ENCODE measurements at regions not wholly inside any gene's neighbourhood (a gene's known extent, or its start where the extent isn't known, plus 50 kb on each side); places are given as distances from the start of the nearest gene placed in this dataset.

GRCh38 chr12:13702381-13702780, 279.0 kb downstream of the GRIN2B start:
- no peak for TF ChIP-seq HDGF (IDR thresholded peaks at IDR 0.05; ENCODE audit: borderline replicate concordance)
- TF ChIP-seq L3MBTL2 (conservative IDR thresholded peaks at IDR 0.05): no peak
- no peak for TF ChIP-seq SP1 (IDR thresholded peaks at IDR 0.05)
- TF ChIP-seq NFRKB (IDR thresholded peaks at IDR 0.05): no peak
- no peak for TF ChIP-seq LEF1 (IDR thresholded peaks at IDR 0.05; ENCODE audit: borderline replicate concordance)
- TF ChIP-seq FOXK2 (IDR thresholded peaks at IDR 0.05): no peak
- TF ChIP-seq TARDBP (IDR thresholded peaks at IDR 0.05): no peak
- TF ChIP-seq ZNF384 (IDR thresholded peaks at IDR 0.05): no peak
- TF ChIP-seq SUZ12 (IDR thresholded peaks at IDR 0.05): no peak
- TF ChIP-seq ARNT (IDR thresholded peaks at IDR 0.05): no peak
- ChIA-PET POLR2A (no interaction called here), CTCF (no interaction called here)
- no peak for DNase-seq (ENCODE audit: extremely low spot score)

GRCh38 chr12:13701502-13701901, 279.9 kb downstream of the GRIN2B start:
- CTCF ChIA-PET: no interaction called here
- DNase-seq (ENCODE audit: extremely low spot score): no peak
- POLR2A ChIA-PET: no interaction called here
- TF ChIP-seq CTBP1 (IDR thresholded peaks at IDR 0.05; ENCODE audit: borderline replicate concordance): no peak
- no peak for TF ChIP-seq FOXM1 (IDR thresholded peaks at IDR 0.05; ENCODE audit: borderline replicate concordance)
- no peak for TF ChIP-seq NFRKB (IDR thresholded peaks at IDR 0.05)
- TF ChIP-seq SP1 (IDR thresholded peaks at IDR 0.05): no peak
- no peak for TF ChIP-seq ARNT (IDR thresholded peaks at IDR 0.05)
- no peak for TF ChIP-seq FOXK2 (IDR thresholded peaks at IDR 0.05)

GRCh38 chr12:13697973-13698372, 283.4 kb downstream of the GRIN2B start:
- ChIA-PET CTCF (no interaction called here), POLR2A (no interaction called here)
- no peak for TF ChIP-seq NFRKB (IDR thresholded peaks at IDR 0.05)
- no peak for TF ChIP-seq ELF4 (IDR thresholded peaks at IDR 0.05)
- TF ChIP-seq LEF1 (IDR thresholded peaks at IDR 0.05; ENCODE audit: borderline replicate concordance): no peak
- no peak for TF ChIP-seq FOXA1 (IDR thresholded peaks at IDR 0.05)
- TF ChIP-seq PKNOX1 (IDR thresholded peaks at IDR 0.05): no peak
- TF ChIP-seq FOXK2 (IDR thresholded peaks at IDR 0.05): no peak
- no peak for TF ChIP-seq L3MBTL2 (conservative IDR thresholded peaks at IDR 0.05)
- no peak for DNase-seq (ENCODE audit: extremely low spot score)

- DNase-seq (ENCODE audit: extremely low spot score): no peak
- POLR2A ChIA-PET: no interaction called here
- CTCF ChIA-PET: interaction anchor here (0.7 kb wide), 1 partner anchor 490 kb away, joined by 3 read pairs; no protein-coding TSS in a partner anchor
- TF ChIP-seq ELF4 (IDR thresholded peaks at IDR 0.05) (no peak), FOXM1 (IDR thresholded peaks at IDR 0.05; ENCODE audit: borderline replicate concordance) (no peak), ARNT (IDR thresholded peaks at IDR 0.05) (no peak), LEF1 (IDR thresholded peaks at IDR 0.05; ENCODE audit: borderline replicate concordance) (no peak), HDGF (IDR thresholded peaks at IDR 0.05; ENCODE audit: borderline replicate concordance) (no peak), TARDBP (IDR thresholded peaks at IDR 0.05) (no peak), ZNF384 (IDR thresholded peaks at IDR 0.05) (no peak), NFRKB (IDR thresholded peaks at IDR 0.05) (no peak), PKNOX1 (IDR thresholded peaks at IDR 0.05) (no peak), FOXA1 (IDR thresholded peaks at IDR 0.05) (no peak), SP1 (IDR thresholded peaks at IDR 0.05) (no peak), FOXK2 (IDR thresholded peaks at IDR 0.05) (no peak)
These were observed 285.6 kb downstream of the GRIN2B start for GRCh38 chr12:13695781-13696180.

- ChIA-PET CTCF (interaction anchor here (1.0 kb wide), 1 partner anchor 15 kb away, joined by 3 read pairs; no protein-coding TSS in a partner anchor), POLR2A (no interaction called here)
- TF ChIP-seq ARNT (IDR thresholded peaks at IDR 0.05) (no peak), HDGF (IDR thresholded peaks at IDR 0.05; ENCODE audit: borderline replicate concordance) (no peak), L3MBTL2 (conservative IDR thresholded peaks at IDR 0.05) (no peak), SP1 (IDR thresholded peaks at IDR 0.05) (no peak), FOXM1 (IDR thresholded peaks at IDR 0.05; ENCODE audit: borderline replicate concordance) (no peak), NFRKB (IDR thresholded peaks at IDR 0.05) (no peak), FOXK2 (IDR thresholded peaks at IDR 0.05) (no peak), ZNF384 (IDR thresholded peaks at IDR 0.05) (no peak), LEF1 (IDR thresholded peaks at IDR 0.05; ENCODE audit: borderline replicate concordance) (no peak), FOXA1 (IDR thresholded peaks at IDR 0.05) (no peak), PKNOX1 (IDR thresholded peaks at IDR 0.05) (no peak), ELF4 (IDR thresholded peaks at IDR 0.05) (no peak), SUZ12 (IDR thresholded peaks at IDR 0.05) (no peak), CTBP1 (IDR thresholded peaks at IDR 0.05; ENCODE audit: borderline replicate concordance) (no peak), TARDBP (IDR thresholded peaks at IDR 0.05) (no peak), BHLHE40 (IDR thresholded peaks at IDR 0.05; ENCODE audit: borderline replicate concordance) (no peak)
- DNase-seq (ENCODE audit: extremely low spot score): no peak
These were observed 289.1 kb downstream of the GRIN2B start for GRCh38 chr12:13692332-13692731.

- ChIA-PET POLR2A (no interaction called here), CTCF (no interaction called here)
These were observed 289.8 kb downstream of the GRIN2B start for GRCh38 chr12:13691598-13691997.

GRCh38 chr12:13687633-13688032, 293.8 kb downstream of the GRIN2B start:
- no peak for DNase-seq (ENCODE audit: extremely low spot score)
- CTCF ChIA-PET: no interaction called here
- POLR2A ChIA-PET: no interaction called here
- no peak for TF ChIP-seq FOXK2 (IDR thresholded peaks at IDR 0.05)
- no peak for TF ChIP-seq HDGF (IDR thresholded peaks at IDR 0.05; ENCODE audit: borderline replicate concordance)
- TF ChIP-seq ZNF384 (IDR thresholded peaks at IDR 0.05): no peak
- no peak for TF ChIP-seq PKNOX1 (IDR thresholded peaks at IDR 0.05)
- TF ChIP-seq TARDBP (IDR thresholded peaks at IDR 0.05): no peak
- TF ChIP-seq FOXA1 (IDR thresholded peaks at IDR 0.05): no peak
- TF ChIP-seq SP1 (IDR thresholded peaks at IDR 0.05): no peak
- TF ChIP-seq BHLHE40 (IDR thresholded peaks at IDR 0.05; ENCODE audit: borderline replicate concordance): no peak
- TF ChIP-seq NFRKB (IDR thresholded peaks at IDR 0.05): no peak
- TF ChIP-seq ELF4 (IDR thresholded peaks at IDR 0.05): no peak
- no peak for TF ChIP-seq CTBP1 (IDR thresholded peaks at IDR 0.05; ENCODE audit: borderline replicate concordance)
- no peak for TF ChIP-seq SUZ12 (IDR thresholded peaks at IDR 0.05)
- TF ChIP-seq FOXM1 (IDR thresholded peaks at IDR 0.05; ENCODE audit: borderline replicate concordance): no peak
- TF ChIP-seq ARNT (IDR thresholded peaks at IDR 0.05): no peak
- TF ChIP-seq L3MBTL2 (conservative IDR thresholded peaks at IDR 0.05): no peak

More at GRCh38 chr12:13691598-13691997, 289.8 kb downstream of the GRIN2B start:
- no peak for DNase-seq (ENCODE audit: extremely low spot score)
- no peak for TF ChIP-seq FOXA1 (IDR thresholded peaks at IDR 0.05)

All from HEK293T (cell line).